ENCODE measurements at regions not wholly inside any gene's neighbourhood (a gene's known extent, or its start where the extent isn't known, plus 50 kb on each side); places are given as distances from the start of the nearest gene placed in this dataset.

DNA sequence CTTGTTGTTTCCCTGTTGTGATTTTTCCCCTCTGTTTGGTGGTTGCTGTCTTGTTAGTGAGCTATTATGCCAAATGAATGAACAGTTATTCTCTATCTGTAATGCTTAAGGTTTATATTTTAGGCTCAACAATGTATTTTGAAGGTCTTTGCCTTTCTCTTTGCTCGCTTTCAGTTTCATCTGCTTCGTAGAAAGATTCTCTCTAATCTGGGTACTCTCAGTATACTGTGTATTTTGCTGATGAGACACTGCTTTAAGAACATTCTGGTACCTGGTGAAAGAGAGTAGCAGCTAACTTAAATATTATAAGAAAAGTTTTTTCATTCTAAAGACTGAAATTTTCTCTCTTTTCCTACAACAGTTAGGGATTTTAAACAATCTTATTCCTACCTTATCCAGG lies 1274.7 kb upstream of the PABPC4L start:
- TF ChIP-seq, protein P1, sequence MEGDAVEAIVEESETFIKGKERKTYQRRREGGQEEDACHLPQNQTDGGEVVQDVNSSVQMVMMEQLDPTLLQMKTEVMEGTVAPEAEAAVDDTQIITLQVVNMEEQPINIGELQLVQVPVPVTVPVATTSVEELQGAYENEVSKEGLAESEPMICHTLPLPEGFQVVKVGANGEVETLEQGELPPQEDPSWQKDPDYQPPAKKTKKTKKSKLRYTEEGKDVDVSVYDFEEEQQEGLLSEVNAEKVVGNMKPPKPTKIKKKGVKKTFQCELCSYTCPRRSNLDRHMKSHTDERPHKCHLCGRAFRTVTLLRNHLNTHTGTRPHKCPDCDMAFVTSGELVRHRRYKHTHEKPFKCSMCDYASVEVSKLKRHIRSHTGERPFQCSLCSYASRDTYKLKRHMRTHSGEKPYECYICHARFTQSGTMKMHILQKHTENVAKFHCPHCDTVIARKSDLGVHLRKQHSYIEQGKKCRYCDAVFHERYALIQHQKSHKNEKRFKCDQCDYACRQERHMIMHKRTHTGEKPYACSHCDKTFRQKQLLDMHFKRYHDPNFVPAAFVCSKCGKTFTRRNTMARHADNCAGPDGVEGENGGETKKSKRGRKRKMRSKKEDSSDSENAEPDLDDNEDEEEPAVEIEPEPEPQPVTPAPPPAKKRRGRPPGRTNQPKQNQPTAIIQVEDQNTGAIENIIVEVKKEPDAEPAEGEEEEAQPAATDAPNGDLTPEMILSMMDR (IDR thresholded peaks at IDR 0.05; ENCODE audit: extremely low read depth in 1 of 2, insufficient read depth in 1 of 2, low read depth in 1 of 2, low read length in 2 of 2): no peak
- TF ChIP-seq EZH2 (IDR thresholded peaks at IDR 0.05; ENCODE audit: borderline replicate concordance, low read depth, low read length, severe bottlenecking) (no peak), POLR2A (IDR thresholded peaks at IDR 0.05; ENCODE audit: low read depth, low read length) (no peak)
